Activated T-helper 2 cell treated with anti-CD3 and anti-CD28 coated beads, Interferon-gamma antibody, Interleukin-2, Interleukin-4, amounts not matched to agents 10 μg/mL and 5 μg/mL and 100 μg/mL, durations not matched to agents 14 hours and 24 hours and 36 hours (primary cell): ENCODE measurements at regions not wholly inside any gene's neighbourhood (a gene's known extent, or its start where the extent isn't known, plus 50 kb on each side); places are given as distances from the start of the nearest gene placed in this dataset.

Experiments used
- DNase-seq: peaks from one replicate; pipeline ENCODE4 v3.0.0; 2021; ENCODE audit warnings: low spot score
- H3K27ac Mint-ChIP-seq: one replicate; pipeline ENCODE4 v1.8.0; 2021; ENCODE audit warnings: mixed read lengths
- H3K27me3 Mint-ChIP-seq: one replicate; pipeline ENCODE4 v1.8.0; 2021; ENCODE audit warnings: low read depth, mixed read lengths
- H3K36me3 Mint-ChIP-seq: one replicate; pipeline ENCODE4 v1.8.0; 2021; ENCODE audit warnings: low read depth, mixed read lengths
- H3K4me1 Mint-ChIP-seq: one replicate; pipeline ENCODE4 v1.8.0; 2021; ENCODE audit warnings: low read depth, mixed read lengths
- H3K4me3 Mint-ChIP-seq: one replicate; pipeline ENCODE4 v1.8.0; 2021; ENCODE audit warnings: low read depth, mild to moderate bottlenecking, moderate library complexity, mixed read lengths
- H3K9me3 Mint-ChIP-seq: one replicate; pipeline ENCODE4 v1.8.0; 2021; ENCODE audit warnings: mixed read lengths
- intact Hi-C: fragments of 100-400 bp; cut with micrococcal nuclease; formaldehyde crosslinking; loops from one replicate; pipeline ENCODE4 v1.15.1; 2023

DNA sequence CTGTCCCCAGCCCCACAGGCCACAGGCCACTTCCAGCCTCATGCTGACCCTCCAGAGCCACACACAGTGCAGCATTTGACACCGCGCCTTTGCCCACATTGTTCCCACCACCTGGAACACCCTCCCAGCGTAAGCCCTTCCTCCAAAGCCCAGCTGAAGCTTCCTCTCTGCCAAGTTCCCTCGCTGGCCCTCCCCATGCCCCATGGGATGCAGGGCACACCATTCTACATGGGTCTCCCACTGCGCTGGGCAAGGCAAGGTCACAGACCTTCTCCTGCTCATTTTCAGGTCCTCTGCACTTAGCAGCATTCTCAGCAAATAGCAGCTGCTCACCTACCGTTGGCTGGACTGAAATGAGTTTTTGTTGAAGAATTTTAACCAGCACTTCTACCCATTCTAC, 455.5 kb downstream of the EIPR1 start:
- no peaks in the 10 kb centered on the region for H3K36me3 Mint-ChIP-seq
- H3K4me3 Mint-ChIP-seq, result no peak overlapping the region
- no peaks in the 10 kb centered on the region for H3K9me3 Mint-ChIP-seq
- H3K27ac Mint-ChIP-seq, result no peak overlapping the region
- H3K27me3 Mint-ChIP-seq, result no peaks in the 10 kb centered on the region
- H3K4me1 Mint-ChIP-seq, result peaks cover 9% of the 10 kb centered on the region
- intact Hi-C loops, result no loop called here
- no peak for DNase-seq

DNA sequence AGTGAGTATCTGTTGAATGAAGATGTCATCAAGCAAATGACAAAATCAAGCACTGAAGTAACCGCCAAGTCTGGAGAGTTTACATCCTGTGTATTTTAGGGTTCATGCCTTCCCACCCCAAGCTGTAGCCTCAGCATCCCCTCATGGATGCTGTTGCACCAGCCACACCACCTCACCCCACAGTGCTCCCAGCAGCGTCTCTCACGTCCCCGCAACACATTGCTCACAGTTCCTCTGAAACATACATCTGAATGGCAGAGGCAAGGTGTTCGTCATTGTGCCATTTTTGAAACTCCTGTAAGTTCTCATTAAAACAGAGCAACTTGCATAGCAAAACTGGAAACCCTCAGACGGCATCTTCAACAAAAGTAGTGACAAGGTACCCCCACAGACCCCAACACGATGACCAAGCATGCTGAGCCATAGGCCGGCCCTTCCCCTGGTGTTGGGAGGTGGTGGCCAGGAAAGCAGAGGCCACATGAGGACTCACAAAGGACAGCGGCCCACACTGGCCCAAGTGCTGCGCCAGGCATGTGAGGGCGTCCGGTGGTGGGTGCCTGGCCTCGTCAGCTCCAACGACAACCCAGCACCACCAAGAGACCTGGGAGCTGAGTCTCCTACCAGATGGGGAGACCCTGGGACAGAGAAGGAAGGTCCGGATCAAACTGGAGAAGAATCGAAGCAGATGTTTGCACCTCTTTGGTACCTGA, 456.5 kb downstream of the EIPR1 start:
- no peaks in the 10 kb centered on the region for H3K36me3 Mint-ChIP-seq
- intact Hi-C loops, result no loop called here
- no peaks in the 10 kb centered on the region for H3K9me3 Mint-ChIP-seq
- peaks cover under 1% of the 10 kb centered on the region for H3K4me1 Mint-ChIP-seq
- DNase-seq, result no peak
- no peak overlapping the region for H3K4me3 Mint-ChIP-seq
- H3K27ac Mint-ChIP-seq, result no peak overlapping the region
- H3K27me3 Mint-ChIP-seq, result no peaks in the 10 kb centered on the region

DNA sequence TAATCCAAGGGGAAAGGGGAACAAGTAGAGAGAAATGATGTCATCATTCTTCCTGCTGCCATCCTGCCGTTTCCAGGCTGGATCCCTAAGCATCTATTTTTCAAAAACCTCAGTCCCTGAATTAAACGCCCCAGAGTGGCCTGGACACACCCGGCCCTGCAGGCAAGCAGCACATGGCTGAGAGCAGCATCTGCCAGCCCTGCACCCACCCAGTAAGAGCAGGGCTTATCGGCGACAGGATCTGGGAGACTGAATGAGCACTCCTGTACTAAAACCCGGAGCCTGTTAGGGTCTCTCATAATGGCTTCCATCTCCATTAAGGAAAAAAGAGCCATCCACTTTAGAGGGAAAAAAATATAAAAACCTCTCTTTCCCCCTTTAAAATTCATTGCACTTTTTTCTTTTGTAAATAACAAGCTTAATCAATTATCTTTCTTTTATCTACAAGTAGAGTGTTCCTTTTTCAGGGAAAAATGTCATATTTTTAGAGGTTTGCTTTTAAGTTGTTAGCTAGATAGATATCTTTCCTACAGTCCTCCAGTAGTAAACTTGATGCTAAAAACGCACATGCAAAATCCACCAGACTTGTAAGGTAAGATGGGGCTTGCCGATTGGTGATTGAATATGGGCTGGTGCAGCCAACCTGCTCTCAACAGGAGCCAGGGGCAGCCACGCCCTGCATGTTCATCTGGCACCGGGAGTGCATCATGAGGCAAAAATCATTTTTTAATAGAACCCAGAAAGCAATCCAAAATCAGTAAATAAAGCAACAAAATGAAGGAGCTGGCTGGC, 457.8 kb downstream of the EIPR1 start:
- no peaks in the 10 kb centered on the region for H3K4me1 Mint-ChIP-seq
- H3K27ac Mint-ChIP-seq, result no peak overlapping the region
- H3K4me3 Mint-ChIP-seq, result no peak overlapping the region
- no peak for DNase-seq
- no peaks in the 10 kb centered on the region for H3K9me3 Mint-ChIP-seq
- no peaks in the 10 kb centered on the region for H3K27me3 Mint-ChIP-seq
- H3K36me3 Mint-ChIP-seq, result no peaks in the 10 kb centered on the region
- intact Hi-C loops, result no loop called here

DNA sequence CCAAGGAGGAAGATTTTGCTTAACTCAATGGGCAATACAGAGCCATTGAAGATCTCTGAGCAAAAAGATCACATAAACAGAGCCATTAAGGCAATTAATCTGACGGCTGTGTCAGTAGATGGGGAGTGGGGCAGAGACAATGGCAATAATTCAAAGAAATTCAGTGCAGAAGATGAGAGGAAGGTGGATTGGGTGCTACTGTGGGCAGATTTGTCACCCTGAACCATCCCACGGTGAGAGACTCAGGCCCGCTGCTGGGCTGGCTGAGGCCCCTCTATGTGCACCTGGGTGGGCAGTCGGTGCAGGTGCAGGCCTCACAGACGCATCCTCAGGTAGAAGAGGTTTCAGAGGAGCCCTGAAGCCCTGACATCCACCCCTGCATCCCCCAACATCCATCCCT, 458.6 kb downstream of the EIPR1 start:
- intact Hi-C loops, result no loop called here
- Mint-ChIP-seq H3K27ac (no peak overlapping the region), H3K4me1 (no peaks in the 10 kb centered on the region), H3K9me3 (no peaks in the 10 kb centered on the region), H3K27me3 (no peaks in the 10 kb centered on the region), H3K36me3 (no peaks in the 10 kb centered on the region), H3K4me3 (no peak overlapping the region)
- DNase-seq, result no peak

DNA sequence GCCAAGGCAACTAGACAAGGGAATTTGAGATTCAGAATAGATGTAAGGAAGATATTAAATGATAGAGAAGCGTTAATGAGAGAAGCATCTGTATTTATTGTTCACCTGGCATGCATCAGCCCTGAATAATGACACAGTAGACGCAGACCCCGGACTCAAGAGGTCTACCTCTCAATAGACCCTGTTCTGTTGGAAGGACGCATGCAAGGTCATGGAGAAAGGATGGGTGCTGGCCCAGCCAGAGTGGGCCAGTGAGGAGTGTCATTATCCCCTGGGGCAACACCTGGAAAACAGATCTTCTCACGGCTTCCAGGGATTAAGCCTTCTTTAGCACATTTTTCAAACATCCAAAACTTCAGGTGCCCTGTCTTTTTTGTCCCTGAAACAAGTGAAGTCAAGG, 461.0 kb downstream of the EIPR1 start:
- Mint-ChIP-seq H3K27ac (no peak overlapping the region), H3K4me1 (no peaks in the 10 kb centered on the region), H3K4me3 (no peak overlapping the region), H3K36me3 (no peaks in the 10 kb centered on the region), H3K27me3 (no peaks in the 10 kb centered on the region), H3K9me3 (no peaks in the 10 kb centered on the region)
- intact Hi-C loops, result no loop called here
- no peak for DNase-seq

DNA sequence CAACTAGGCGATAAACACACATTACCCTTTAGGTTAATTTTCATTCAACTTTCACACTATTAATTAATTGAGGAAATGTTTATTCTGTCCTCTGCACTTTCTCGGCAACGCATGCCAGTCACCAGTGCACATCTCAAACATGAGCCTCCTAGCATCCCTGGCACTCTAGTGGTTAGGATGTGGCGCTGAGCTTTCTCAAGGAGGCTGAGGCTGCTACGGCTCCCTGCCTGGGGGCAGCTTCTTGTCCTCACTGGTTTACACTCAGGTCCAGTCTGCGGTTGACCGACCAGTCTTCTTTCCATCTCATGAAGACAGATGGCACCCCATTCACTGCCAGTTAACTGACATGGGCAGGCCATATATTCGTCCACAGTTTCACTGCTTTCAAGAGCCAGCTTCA, 463.4 kb downstream of the EIPR1 start:
- Mint-ChIP-seq H3K27ac (no peak overlapping the region), H3K4me3 (no peak overlapping the region), H3K9me3 (no peaks in the 10 kb centered on the region), H3K36me3 (no peaks in the 10 kb centered on the region), H3K4me1 (no peaks in the 10 kb centered on the region), H3K27me3 (no peaks in the 10 kb centered on the region)
- DNase-seq, result no peak
- intact Hi-C loops, result no loop called here

DNA sequence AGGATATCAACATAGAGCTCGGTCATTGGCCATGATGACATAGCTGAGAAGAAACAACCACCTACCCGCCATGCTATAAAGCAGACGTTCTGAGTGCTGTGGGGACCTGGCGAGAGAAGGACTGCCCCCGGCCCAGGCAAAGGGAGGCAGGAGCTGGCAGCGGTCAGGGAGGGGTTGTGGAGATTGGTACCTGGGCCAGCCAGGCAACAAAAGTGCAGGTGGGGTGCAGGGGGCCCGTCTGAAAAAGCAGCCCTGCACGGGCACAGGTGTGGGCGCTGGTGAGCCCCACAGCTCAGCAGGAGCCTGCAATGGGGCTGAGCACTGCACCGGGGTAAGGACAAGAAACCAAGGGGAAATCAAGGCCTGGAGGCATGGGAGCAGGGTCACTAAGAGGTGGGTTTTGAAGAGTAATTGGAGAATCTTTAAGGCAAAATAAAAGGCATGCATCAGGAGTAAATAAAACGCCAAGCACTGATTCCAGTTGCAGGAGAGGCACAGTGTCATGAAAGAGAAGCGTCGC, 464.0 kb downstream of the EIPR1 start:
- intact Hi-C loops, result no loop called here
- Mint-ChIP-seq H3K36me3 (no peaks in the 10 kb centered on the region), H3K27ac (no peak overlapping the region), H3K4me3 (no peak overlapping the region), H3K4me1 (no peaks in the 10 kb centered on the region), H3K27me3 (no peaks in the 10 kb centered on the region), H3K9me3 (no peaks in the 10 kb centered on the region)
- DNase-seq, result no peak

DNA sequence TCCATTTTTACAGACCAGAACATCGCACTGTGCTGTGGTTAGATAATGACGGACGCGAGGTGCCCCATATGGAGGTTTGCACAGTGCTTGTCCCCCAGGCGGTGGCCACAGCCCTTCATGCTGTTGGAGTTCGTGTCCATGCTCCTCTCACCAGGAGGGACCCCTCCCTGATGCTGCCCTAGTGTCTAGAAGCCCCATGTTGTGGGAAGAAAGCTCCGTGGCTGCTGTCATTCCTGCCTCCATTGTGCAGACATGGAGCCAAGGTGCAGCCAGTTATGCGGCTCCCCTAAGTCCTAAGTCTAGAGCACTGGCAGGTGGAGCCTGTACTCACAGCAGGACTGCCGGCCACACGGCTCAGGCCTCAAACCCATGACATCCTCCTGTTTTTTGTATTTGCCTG, 464.9 kb downstream of the EIPR1 start:
- no peak for DNase-seq
- H3K27me3 Mint-ChIP-seq, result no peaks in the 10 kb centered on the region
- no peak overlapping the region for H3K4me3 Mint-ChIP-seq
- H3K4me1 Mint-ChIP-seq, result no peaks in the 10 kb centered on the region
- H3K27ac Mint-ChIP-seq, result no peak overlapping the region
- no peaks in the 10 kb centered on the region for H3K36me3 Mint-ChIP-seq
- intact Hi-C loops, result no loop called here
- H3K9me3 Mint-ChIP-seq, result no peaks in the 10 kb centered on the region

DNA sequence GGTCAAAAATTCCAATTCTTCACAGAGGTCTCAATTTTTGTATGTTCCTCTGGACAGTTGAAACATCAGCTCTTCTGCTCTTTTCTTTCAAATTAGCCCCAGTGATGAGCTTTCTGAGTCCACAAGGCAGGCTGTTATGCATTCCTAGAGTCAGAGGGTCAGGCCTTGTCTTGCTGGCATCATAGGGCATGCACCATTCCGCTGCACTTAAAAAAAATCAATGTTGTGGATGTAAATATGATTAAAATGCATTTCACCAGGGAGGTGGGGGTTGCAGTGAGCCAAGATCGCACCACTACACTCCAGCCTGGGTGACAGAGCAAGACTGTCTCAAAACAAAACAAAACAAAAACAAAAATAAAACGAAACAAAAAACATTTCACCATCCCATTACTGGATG, 465.3 kb downstream of the EIPR1 start:
- no peaks in the 10 kb centered on the region for H3K27me3 Mint-ChIP-seq
- H3K4me3 Mint-ChIP-seq, result no peak overlapping the region
- no peaks in the 10 kb centered on the region for H3K9me3 Mint-ChIP-seq
- no peaks in the 10 kb centered on the region for H3K36me3 Mint-ChIP-seq
- no peak for DNase-seq
- intact Hi-C loops, result no loop called here
- H3K27ac Mint-ChIP-seq, result no peak overlapping the region
- no peaks in the 10 kb centered on the region for H3K4me1 Mint-ChIP-seq

DNA sequence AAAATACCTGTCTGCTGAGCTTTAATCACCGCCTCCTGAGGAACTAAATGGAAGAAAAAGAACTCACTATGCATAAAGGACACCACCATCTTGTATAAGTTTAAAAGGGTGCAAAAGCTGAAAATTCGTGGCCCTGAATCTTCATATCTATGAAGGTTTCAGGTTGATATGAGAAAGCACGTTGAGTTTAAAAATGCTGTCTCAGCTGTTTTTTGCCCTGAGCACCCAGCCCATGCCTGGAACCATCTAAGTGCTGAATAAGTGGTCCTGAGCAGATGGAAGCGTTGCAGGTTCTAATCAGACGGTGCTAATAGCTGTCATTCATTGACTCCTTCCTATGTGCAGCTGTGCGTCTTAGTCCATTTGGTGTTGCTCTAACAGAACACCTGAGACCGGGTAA, 467.4 kb downstream of the EIPR1 start:
- intact Hi-C loops, result no loop called here
- Mint-ChIP-seq H3K27me3 (no peaks in the 10 kb centered on the region), H3K9me3 (no peaks in the 10 kb centered on the region), H3K4me1 (no peaks in the 10 kb centered on the region), H3K27ac (no peak overlapping the region), H3K36me3 (no peaks in the 10 kb centered on the region), H3K4me3 (no peak overlapping the region)
- no peak for DNase-seq

DNA sequence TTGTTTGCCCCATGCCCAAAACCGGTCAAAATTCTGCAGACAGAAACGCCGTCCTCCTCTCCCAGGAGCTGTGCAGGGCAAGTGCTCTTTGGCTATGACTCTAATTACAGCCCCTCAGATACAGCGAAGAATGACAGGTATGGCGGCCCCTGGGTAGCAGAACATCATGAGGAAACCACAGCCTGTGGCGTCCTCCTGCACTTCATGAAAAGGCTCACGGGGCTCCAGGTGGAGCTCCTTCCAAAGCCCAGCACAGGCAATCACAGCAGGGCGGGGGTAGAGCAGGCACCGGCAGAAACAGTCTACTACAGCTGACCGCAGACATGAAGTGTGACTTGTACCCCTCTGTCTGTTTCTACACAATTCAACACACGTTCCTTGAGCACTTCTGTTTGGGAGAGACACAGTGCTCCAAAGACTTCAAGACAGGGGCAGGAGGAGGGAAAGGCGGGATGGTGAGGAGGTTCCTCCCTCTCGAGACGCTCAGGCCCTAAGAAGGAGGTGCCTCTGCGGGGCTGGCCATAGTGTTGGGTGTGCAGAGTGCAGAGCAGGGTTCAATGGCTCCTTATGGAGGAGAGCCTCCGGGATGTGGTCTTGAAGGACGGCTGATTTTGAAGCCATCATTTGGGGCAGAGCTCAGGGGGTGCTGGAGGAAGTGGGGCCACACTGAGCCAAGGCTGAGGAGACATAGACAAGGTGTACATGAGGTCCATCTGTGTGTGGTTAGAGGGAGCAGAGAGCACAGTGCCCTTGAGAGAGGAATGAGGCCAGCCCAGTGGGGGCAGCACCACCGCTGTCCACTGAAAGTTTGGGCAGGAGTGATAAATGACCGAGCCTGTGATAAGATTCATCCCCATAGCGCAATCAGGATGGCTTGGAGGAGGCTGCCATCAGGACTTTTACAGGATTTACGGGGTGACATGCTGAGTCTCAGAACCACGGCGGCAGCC, 468.3 kb downstream of the EIPR1 start:
- Mint-ChIP-seq H3K4me3 (no peak overlapping the region), H3K9me3 (no peaks in the 10 kb centered on the region), H3K27ac (no peak overlapping the region), H3K27me3 (no peaks in the 10 kb centered on the region), H3K4me1 (no peaks in the 10 kb centered on the region), H3K36me3 (no peaks in the 10 kb centered on the region)
- intact Hi-C loops, result no loop called here
- no peak for DNase-seq

DNA sequence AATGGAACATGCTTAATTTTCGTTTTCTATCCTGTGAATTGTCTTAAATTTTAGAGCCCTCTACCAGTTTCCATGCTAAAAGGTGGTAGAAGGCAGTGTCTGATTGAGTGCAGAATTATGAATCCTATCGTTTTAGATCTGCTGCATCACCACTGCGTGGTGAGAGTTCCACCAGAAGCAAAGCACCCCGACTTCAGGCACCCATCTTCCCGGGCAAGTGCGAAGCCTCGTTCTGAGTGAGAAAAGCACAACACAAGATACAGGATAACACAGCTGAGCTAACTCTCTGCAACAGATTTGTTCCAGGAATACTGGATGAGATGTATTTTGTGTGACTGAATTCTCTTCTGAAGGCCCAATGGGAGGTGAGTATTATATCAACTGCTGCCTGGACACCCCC, 471.5 kb downstream of the EIPR1 start:
- Mint-ChIP-seq H3K27ac (no peak overlapping the region), H3K4me1 (peaks cover 9% of the 10 kb centered on the region), H3K36me3 (no peaks in the 10 kb centered on the region), H3K27me3 (no peaks in the 10 kb centered on the region), H3K9me3 (no peaks in the 10 kb centered on the region), H3K4me3 (no peak overlapping the region)
- intact Hi-C loops, result no loop called here
- no peak for DNase-seq
